ENCODE measurements at regions not wholly inside any gene's neighbourhood (a gene's known extent, or its start where the extent isn't known, plus 50 kb on each side); places are given as distances from the start of the nearest gene placed in this dataset.

DNA sequence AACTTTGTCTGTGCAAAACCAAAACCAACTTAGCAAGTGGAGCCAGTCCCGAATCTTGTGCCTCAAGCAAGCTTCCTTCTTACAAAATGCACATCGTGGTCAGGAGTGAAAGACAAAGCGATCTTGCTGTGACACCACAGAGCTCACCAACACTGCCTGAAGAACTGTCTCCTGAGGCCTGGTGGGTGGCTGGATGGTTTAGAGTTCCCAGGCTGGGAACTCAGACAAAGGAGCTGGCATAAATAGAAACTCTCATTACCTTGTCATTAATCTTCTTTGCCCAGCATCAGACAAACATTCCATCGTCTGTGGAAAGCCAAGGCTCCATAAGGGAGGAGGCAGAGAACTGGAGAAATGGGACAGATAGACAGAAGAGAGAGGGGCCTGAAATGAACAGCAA lies 144.8 kb downstream of the KCNA5 start:
- Histone ChIP-seq H3K4me3 (ENCODE audit: low read length) (no peak overlapping the region), H3K4me2 (ENCODE audit: low read length) (no peak overlapping the region), H3K79me2 (ENCODE audit: low read length) (no peaks in the 10 kb centered on the region), H3K4me1 (ENCODE audit: insufficient read depth, low read length) (no peaks in the 10 kb centered on the region), H3K27ac (ENCODE audit: low read length) (no peak overlapping the region), H3K9ac (ENCODE audit: low read length) (no peak overlapping the region), H3K9me3 (ENCODE audit: low read length) (no peaks in the 10 kb centered on the region), H3K36me3 (ENCODE audit: low read depth, low read length) (no peaks in the 10 kb centered on the region), H3F3A (ENCODE audit: low read length, unreplicated experiment) (no peaks in the 10 kb centered on the region), H4K20me1 (ENCODE audit: low read length) (no peaks in the 10 kb centered on the region), H3K9me2 (replicated peaks; ENCODE audit: low read length) (no peaks in the 10 kb centered on the region), H2AFZ (ENCODE audit: low read length) (no peak overlapping the region), H3K27me3 (ENCODE audit: low read length) (no peaks in the 10 kb centered on the region)
- BruUV-seq (replicated peaks), result no TSS peak
- DNase-seq (no peak), ATAC-seq (no peak)
- ChIA-PET POLR2A (ENCODE audit: unreplicated experiment) (no interaction called here), CTCF (no interaction called here)
- TF ChIP-seq EZH2 (IDR thresholded peaks at IDR 0.05; ENCODE audit: low read length, unreplicated experiment) (no peak), EZH2phosphoT487 (IDR thresholded peaks at IDR 0.05; ENCODE audit: borderline replicate concordance, low read length) (no peak)
- TF ChIP-seq, protein P1, sequence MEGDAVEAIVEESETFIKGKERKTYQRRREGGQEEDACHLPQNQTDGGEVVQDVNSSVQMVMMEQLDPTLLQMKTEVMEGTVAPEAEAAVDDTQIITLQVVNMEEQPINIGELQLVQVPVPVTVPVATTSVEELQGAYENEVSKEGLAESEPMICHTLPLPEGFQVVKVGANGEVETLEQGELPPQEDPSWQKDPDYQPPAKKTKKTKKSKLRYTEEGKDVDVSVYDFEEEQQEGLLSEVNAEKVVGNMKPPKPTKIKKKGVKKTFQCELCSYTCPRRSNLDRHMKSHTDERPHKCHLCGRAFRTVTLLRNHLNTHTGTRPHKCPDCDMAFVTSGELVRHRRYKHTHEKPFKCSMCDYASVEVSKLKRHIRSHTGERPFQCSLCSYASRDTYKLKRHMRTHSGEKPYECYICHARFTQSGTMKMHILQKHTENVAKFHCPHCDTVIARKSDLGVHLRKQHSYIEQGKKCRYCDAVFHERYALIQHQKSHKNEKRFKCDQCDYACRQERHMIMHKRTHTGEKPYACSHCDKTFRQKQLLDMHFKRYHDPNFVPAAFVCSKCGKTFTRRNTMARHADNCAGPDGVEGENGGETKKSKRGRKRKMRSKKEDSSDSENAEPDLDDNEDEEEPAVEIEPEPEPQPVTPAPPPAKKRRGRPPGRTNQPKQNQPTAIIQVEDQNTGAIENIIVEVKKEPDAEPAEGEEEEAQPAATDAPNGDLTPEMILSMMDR (conservative IDR thresholded peaks at IDR 0.05; ENCODE audit: low read depth, low read length), result no peak
- intact Hi-C loops (cut with micrococcal nuclease), result no loop called here

DNA sequence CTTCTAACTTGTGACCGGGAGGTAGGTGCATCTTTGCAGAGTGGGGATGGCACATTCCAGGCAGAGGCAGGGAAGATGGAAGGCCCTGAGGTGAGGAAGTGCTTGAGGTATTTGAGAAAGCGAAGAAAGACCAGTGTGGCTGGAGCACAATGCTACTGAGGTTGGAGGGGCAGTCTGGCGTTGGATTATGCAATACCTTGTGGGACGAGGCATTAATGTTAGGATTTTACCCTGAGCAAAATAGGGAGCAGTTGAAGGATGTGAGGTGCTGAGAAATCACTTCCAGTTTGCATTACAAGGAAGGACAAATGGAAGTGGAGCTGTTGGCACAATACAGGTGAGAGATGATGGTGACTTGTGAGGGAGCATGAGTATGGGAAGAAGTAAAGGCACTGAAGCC lies 145.5 kb downstream of the KCNA5 start:
- intact Hi-C loops (cut with micrococcal nuclease), result no loop called here
- Histone ChIP-seq H3K27ac (ENCODE audit: low read length) (no peak overlapping the region), H3K4me3 (ENCODE audit: low read length) (no peak overlapping the region), H3K9ac (ENCODE audit: low read length) (no peak overlapping the region), H2AFZ (ENCODE audit: low read length) (no peak overlapping the region), H3K27me3 (ENCODE audit: low read length) (no peaks in the 10 kb centered on the region), H3K9me3 (ENCODE audit: low read length) (no peaks in the 10 kb centered on the region), H3K4me2 (ENCODE audit: low read length) (no peak overlapping the region), H4K20me1 (ENCODE audit: low read length) (no peaks in the 10 kb centered on the region), H3K36me3 (ENCODE audit: low read depth, low read length) (no peaks in the 10 kb centered on the region), H3K4me1 (ENCODE audit: insufficient read depth, low read length) (no peaks in the 10 kb centered on the region), H3K9me2 (replicated peaks; ENCODE audit: low read length) (no peaks in the 10 kb centered on the region), H3K79me2 (ENCODE audit: low read length) (no peaks in the 10 kb centered on the region), H3F3A (ENCODE audit: low read length, unreplicated experiment) (no peaks in the 10 kb centered on the region)
- POLR2A ChIA-PET (ENCODE audit: unreplicated experiment), result no interaction called here
- TF ChIP-seq EZH2phosphoT487 (IDR thresholded peaks at IDR 0.05; ENCODE audit: borderline replicate concordance, low read length) (no peak), EZH2 (IDR thresholded peaks at IDR 0.05; ENCODE audit: low read length, unreplicated experiment) (no peak)
- TF ChIP-seq, protein P1 (conservative IDR thresholded peaks at IDR 0.05; ENCODE audit: low read depth, low read length), result no peak
- CTCF ChIA-PET, result no interaction called here
- BruUV-seq (replicated peaks), result no TSS peak
- DNase-seq (no peak), ATAC-seq (no peak)

DNA sequence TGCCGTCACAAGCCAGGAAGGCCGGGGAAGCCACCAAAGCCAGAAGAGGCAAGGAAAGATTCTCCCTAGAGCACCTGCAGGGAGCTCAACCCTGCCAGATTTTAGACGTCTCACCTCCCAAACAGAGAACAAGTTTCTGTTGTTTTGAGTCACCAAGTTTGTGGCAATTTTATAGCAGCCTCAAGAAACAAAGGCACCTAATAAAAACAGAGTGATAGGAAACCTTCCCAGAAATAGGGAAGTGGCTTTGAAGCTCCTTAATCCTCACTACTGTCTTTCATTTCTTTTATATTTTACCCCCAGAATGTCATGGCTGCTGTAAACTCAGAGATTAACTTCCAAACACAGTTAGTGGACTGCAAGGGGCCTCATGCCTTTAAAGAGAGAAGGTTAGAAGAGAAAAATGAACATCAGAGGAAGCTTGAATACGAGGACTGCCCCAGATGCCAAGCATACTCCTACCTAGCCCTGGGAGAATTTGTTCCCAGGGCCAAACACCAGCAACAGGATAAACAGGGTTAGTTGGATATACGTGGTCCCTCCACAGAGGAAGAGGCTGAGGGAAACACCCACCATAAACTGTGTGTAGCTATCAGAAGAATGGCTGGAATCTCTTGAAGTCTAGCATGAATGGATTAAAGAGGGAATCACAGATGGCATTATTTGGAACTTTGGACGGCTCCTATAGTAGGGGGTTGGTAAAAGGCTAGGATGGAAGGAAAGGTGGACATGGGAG lies 148.3 kb downstream of the KCNA5 start:
- intact Hi-C loops (cut with micrococcal nuclease), result no loop called here
- no peaks in the 10 kb centered on the region for H3F3A ChIP-seq (ENCODE audit: low read length, unreplicated experiment)
- H3K27ac ChIP-seq (ENCODE audit: low read length), result no peak overlapping the region
- H3K79me2 ChIP-seq (ENCODE audit: low read length), result no peaks in the 10 kb centered on the region
- no peaks in the 10 kb centered on the region for H3K9me3 ChIP-seq (ENCODE audit: low read length)
- ATAC-seq (no peak), DNase-seq (peak; percentile 5)
- no peaks in the 10 kb centered on the region for H3K4me1 ChIP-seq (ENCODE audit: insufficient read depth, low read length)
- no peak for TF ChIP-seq EZH2phosphoT487 (IDR thresholded peaks at IDR 0.05; ENCODE audit: borderline replicate concordance, low read length)
- TF ChIP-seq EZH2 (IDR thresholded peaks at IDR 0.05; ENCODE audit: low read length, unreplicated experiment), result no peak
- TF ChIP-seq, protein P1 (conservative IDR thresholded peaks at IDR 0.05; ENCODE audit: low read depth, low read length), result no peak
- no peak overlapping the region for H3K4me2 ChIP-seq (ENCODE audit: low read length)
- ChIA-PET POLR2A (ENCODE audit: unreplicated experiment) (no interaction called here), CTCF (no interaction called here)
- BruUV-seq (replicated peaks), result no TSS peak
- H3K9ac ChIP-seq (ENCODE audit: low read length), result no peak overlapping the region
- H3K4me3 ChIP-seq (ENCODE audit: low read length), result no peak overlapping the region
- no peaks in the 10 kb centered on the region for H3K9me2 ChIP-seq (replicated peaks; ENCODE audit: low read length)
- no peak overlapping the region for H2AFZ ChIP-seq (ENCODE audit: low read length)
- no peaks in the 10 kb centered on the region for H3K27me3 ChIP-seq (ENCODE audit: low read length)
- H3K36me3 ChIP-seq (ENCODE audit: low read depth, low read length), result no peaks in the 10 kb centered on the region
- H4K20me1 ChIP-seq (ENCODE audit: low read length), result no peaks in the 10 kb centered on the region
